ENCODE measurements at regions not wholly inside any gene's neighbourhood (a gene's known extent, or its start where the extent isn't known, plus 50 kb on each side); places are given as distances from the start of the nearest gene placed in this dataset.

GRCh38 chr6:40689185-40689584 lies 102.0 kb upstream of the LRFN2 start:
- Histone ChIP-seq H3K9me3 (replicated peaks in 1 of 11) (peaks cover 13 to 19% (median 16%) of the 10 kb centered on the region in 11 experiments), H3K36me3 (no peaks in the 10 kb centered on the region; a peak in 1 of 22 replicates), H3K27ac (no peak overlapping the region), H3K9ac (no peak overlapping the region), H3K4me2 (peak overlapping the region in 5 of 11 experiments; percentile 1 to 44 (median 19); a peak in 5 of 22 replicates), H3K4me3 (no peak overlapping the region), H3K27me3 (no peaks in the 10 kb centered on the region), H4K20me1 (no peaks in the 10 kb centered on the region), H3K4me1 (peaks cover 5 to 43% (median 22%) of the 10 kb centered on the region in 10 experiments; a peak in 18 of 20 replicates)
- no peak for TF ChIP-seq Cebpa-rat (IDR thresholded peaks at IDR 0.05)

GRCh38 chr6:40688214-40688761 lies 101.1 kb upstream of the LRFN2 start:
- no peak overlapping the region for H3K27ac ChIP-seq
- peaks cover 13 to 19% (median 16%) of the 10 kb centered on the region in 11 experiments for H3K9me3 ChIP-seq (replicated peaks in 1 of 11)

GRCh38 chr6:40685862-40686261 lies 98.7 kb upstream of the LRFN2 start:
- no peaks in the 10 kb centered on the region; a peak in 1 of 22 replicates for H3K36me3 ChIP-seq
- peak overlapping the region in 6 of 11 experiments; percentile 5 to 47 (median 32); a peak in 9 of 22 replicates for H3K4me2 ChIP-seq
- H3K27ac ChIP-seq = no peak overlapping the region
- H4K20me1 ChIP-seq = no peaks in the 10 kb centered on the region
- H3K9ac ChIP-seq = no peak overlapping the region
- H3K4me1 ChIP-seq = peaks cover 0 to 38% (median 19%) of the 10 kb centered on the region in 10 experiments; a peak in 11 of 20 replicates
- no peak overlapping the region for H3K4me3 ChIP-seq
- peaks cover 13 to 19% (median 16%) of the 10 kb centered on the region in 11 experiments for H3K9me3 ChIP-seq (replicated peaks in 1 of 11)
- no peaks in the 10 kb centered on the region for H3K27me3 ChIP-seq
- no peak for TF ChIP-seq Cebpa-rat (IDR thresholded peaks at IDR 0.05)

More at GRCh38 chr6:40688214-40688761, 101.1 kb upstream of the LRFN2 start:
- Histone ChIP-seq H3K4me1 (peaks cover 5 to 37% (median 21%) of the 10 kb centered on the region in 10 experiments; a peak in 18 of 20 replicates), H3K27me3 (no peaks in the 10 kb centered on the region), H3K9ac (no peak overlapping the region), H3K4me3 (no peak overlapping the region), H4K20me1 (no peaks in the 10 kb centered on the region), H3K36me3 (no peaks in the 10 kb centered on the region; a peak in 1 of 22 replicates), H3K4me2 (no peak overlapping the region)
- no peak for TF ChIP-seq Cebpa-rat (IDR thresholded peaks at IDR 0.05)

- peak overlapping the region in 2 of 11 experiments; percentile 5 to 9; a peak in 2 of 22 replicates for H3K4me2 ChIP-seq
- H3K4me1 ChIP-seq = peaks cover 0 to 21% (median 11%) of the 10 kb centered on the region in 10 experiments; a peak in 11 of 20 replicates
- H3K9ac ChIP-seq = no peak overlapping the region
- H3K4me3 ChIP-seq = no peak overlapping the region
- peaks cover 13 to 19% (median 16%) of the 10 kb centered on the region in 11 experiments for H3K9me3 ChIP-seq (replicated peaks in 1 of 11)
- no peak for TF ChIP-seq Cebpa-rat (IDR thresholded peaks at IDR 0.05)
- no peak overlapping the region for H3K27ac ChIP-seq
- H4K20me1 ChIP-seq = no peaks in the 10 kb centered on the region
- no peaks in the 10 kb centered on the region; a peak in 1 of 22 replicates for H3K36me3 ChIP-seq
- no peaks in the 10 kb centered on the region for H3K27me3 ChIP-seq
Observed at GRCh38 chr6:40681622-40682021, 94.5 kb upstream of the LRFN2 start.

- Histone ChIP-seq H3K9me3 (replicated peaks in 1 of 11) (no peaks in the 10 kb centered on the region; a peak in 1 of 22 replicates), H3K27ac (no peak overlapping the region), H3K4me1 (peaks cover 0 to 11% (median 4%) of the 10 kb centered on the region in 10 experiments; a peak in 6 of 20 replicates), H4K20me1 (no peaks in the 10 kb centered on the region), H3K27me3 (no peaks in the 10 kb centered on the region), H3K4me3 (no peak overlapping the region), H3K9ac (no peak overlapping the region), H3K36me3 (no peaks in the 10 kb centered on the region), H3K4me2 (no peak overlapping the region)
- no peak for TF ChIP-seq Cebpa-rat (IDR thresholded peaks at IDR 0.05)
Observed at GRCh38 chr6:40678941-40679340, 91.8 kb upstream of the LRFN2 start.

GRCh38 chr6:40674170-40674569 lies 87.0 kb upstream of the LRFN2 start:
- Histone ChIP-seq H3K4me1 (peaks cover 0 to 7% (median 0%) of the 10 kb centered on the region in 10 experiments; a peak in 4 of 20 replicates), H3K36me3 (no peaks in the 10 kb centered on the region; a peak in 2 of 22 replicates), H3K4me3 (no peak overlapping the region), H3K27me3 (no peaks in the 10 kb centered on the region), H3K9me3 (replicated peaks in 1 of 11) (peaks cover 0 to 9% (median 4%) of the 10 kb centered on the region in 11 experiments; a peak in 5 of 22 replicates), H4K20me1 (no peaks in the 10 kb centered on the region), H3K9ac (no peak overlapping the region), H3K4me2 (no peak overlapping the region), H3K27ac (no peak overlapping the region)
- no peak for TF ChIP-seq Cebpa-rat (IDR thresholded peaks at IDR 0.05)

- no peaks in the 10 kb centered on the region for H4K20me1 ChIP-seq
- H3K9me3 ChIP-seq (replicated peaks in 1 of 11) = peaks cover 0 to 18% (median 6%) of the 10 kb centered on the region in 11 experiments; a peak in 9 of 22 replicates
- no peak overlapping the region for H3K4me3 ChIP-seq
- TF ChIP-seq Cebpa-rat (IDR thresholded peaks at IDR 0.05) = no peak
- no peaks in the 10 kb centered on the region for H3K27me3 ChIP-seq
- no peaks in the 10 kb centered on the region; a peak in 2 of 22 replicates for H3K36me3 ChIP-seq
- H3K9ac ChIP-seq = no peak overlapping the region
- no peak overlapping the region for H3K27ac ChIP-seq
- no peak overlapping the region for H3K4me2 ChIP-seq
- H3K4me1 ChIP-seq = peaks cover 0 to 18% (median 10%) of the 10 kb centered on the region in 10 experiments; a peak in 10 of 20 replicates
Observed at GRCh38 chr6:40672087-40672486, 84.9 kb upstream of the LRFN2 start.

- no peak for TF ChIP-seq Cebpa-rat (IDR thresholded peaks at IDR 0.05)
- no peak overlapping the region for H3K4me2 ChIP-seq
Observed at GRCh38 chr6:40671694-40672050, 84.5 kb upstream of the LRFN2 start.

GRCh38 chr6:40671001-40671693 lies 84.0 kb upstream of the LRFN2 start:
- Histone ChIP-seq H3K4me1 (peaks cover 0 to 18% (median 10%) of the 10 kb centered on the region in 10 experiments; a peak in 10 of 20 replicates), H3K27ac (no peak overlapping the region), H3K4me3 (no peak overlapping the region), H3K36me3 (no peaks in the 10 kb centered on the region; a peak in 2 of 22 replicates), H3K9ac (no peak overlapping the region), H3K9me3 (replicated peaks in 1 of 11) (peaks cover 4 to 28% (median 15%) of the 10 kb centered on the region in 11 experiments; a peak in 21 of 22 replicates), H4K20me1 (no peaks in the 10 kb centered on the region), H3K27me3 (no peaks in the 10 kb centered on the region), H3K4me2 (no peak overlapping the region)
- no peak for TF ChIP-seq Cebpa-rat (IDR thresholded peaks at IDR 0.05)

More at GRCh38 chr6:40671694-40672050, 84.5 kb upstream of the LRFN2 start:
- no peak overlapping the region for H3K9ac ChIP-seq
- H3K4me3 ChIP-seq = no peak overlapping the region
- H4K20me1 ChIP-seq = no peaks in the 10 kb centered on the region
- H3K9me3 ChIP-seq (replicated peaks in 1 of 11) = peaks cover 0 to 22% (median 9%) of the 10 kb centered on the region in 11 experiments; a peak in 12 of 22 replicates
- H3K36me3 ChIP-seq = no peaks in the 10 kb centered on the region; a peak in 2 of 22 replicates
- no peaks in the 10 kb centered on the region for H3K27me3 ChIP-seq
- no peak overlapping the region for H3K27ac ChIP-seq
- H3K4me1 ChIP-seq = peaks cover 0 to 18% (median 10%) of the 10 kb centered on the region in 10 experiments; a peak in 10 of 20 replicates

Data from BLaER1 treated with 17β-estradiol and CSF1 and Interleukin-3, amounts not matched to agents 10 nM and 100 nM (cell line).